Eye (tissue), 1 donor: ENCODE measurements at regions not wholly inside any gene's neighbourhood (a gene's known extent, or its start where the extent isn't known, plus 50 kb on each side); places are given as distances from the start of the nearest gene placed in this dataset.

Source experiments
- DNase-seq: peaks from one replicate; pipeline ENCODE4 v3.0.0-alpha.2; 2015

DNA sequence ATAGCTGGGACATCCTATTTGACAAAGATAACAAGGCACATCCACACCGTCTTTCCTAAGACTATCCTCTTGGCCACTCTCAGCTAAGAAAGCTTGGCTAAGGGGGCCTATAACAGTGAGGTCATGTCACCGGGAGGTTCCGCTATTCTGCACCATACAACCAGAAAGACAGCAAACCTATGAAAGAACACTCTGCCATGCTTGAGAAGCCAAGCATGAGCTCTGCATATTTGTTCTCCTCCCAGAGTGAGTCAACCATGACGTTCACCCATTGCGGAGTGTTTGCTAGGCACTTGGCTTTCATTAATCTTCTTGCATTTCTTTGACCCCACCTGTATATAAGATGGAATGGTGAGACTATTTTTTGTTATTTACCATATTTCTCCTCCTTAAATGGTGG, 141.2 kb downstream of the GMNC start:
- DNase-seq, result no peak

DNA sequence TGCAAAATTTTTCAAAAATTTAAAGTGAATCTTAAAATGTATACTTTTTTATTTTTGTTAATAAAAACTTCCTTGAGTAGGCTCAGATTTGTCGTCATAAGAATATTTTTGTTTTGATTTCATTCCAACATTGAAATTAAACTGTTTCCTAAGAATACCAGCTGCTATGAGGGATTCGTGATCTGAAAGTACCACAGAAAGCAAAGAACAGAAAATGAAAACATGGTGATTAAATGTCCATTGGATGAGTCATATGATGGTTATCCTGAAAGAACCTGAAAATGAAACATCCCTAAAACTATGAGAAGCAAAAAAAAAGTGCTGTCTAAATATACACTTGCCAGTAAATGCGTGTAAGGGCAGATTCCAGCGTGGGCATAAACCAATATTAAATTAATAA, 143.8 kb downstream of the GMNC start:
- no peak for DNase-seq

DNA sequence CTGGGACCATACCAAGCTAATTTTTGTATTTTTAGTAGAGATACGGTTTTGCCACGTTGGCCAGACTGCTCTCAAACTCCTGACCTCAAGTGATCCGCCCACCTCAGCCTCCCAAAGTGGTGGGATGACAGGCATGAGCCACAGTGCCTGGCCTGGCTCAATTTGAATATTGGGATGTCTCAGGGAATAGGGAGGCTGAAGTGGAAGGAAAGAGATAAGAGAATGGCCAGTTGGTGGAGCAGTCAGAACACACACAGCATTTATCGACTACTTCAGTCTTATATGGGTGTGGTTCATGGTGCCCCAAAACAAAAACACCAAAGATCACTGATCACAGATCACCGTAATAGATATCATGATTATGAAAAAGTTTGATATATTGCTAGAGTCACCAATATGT, 144.4 kb downstream of the GMNC start:
- DNase-seq, result no peak

DNA sequence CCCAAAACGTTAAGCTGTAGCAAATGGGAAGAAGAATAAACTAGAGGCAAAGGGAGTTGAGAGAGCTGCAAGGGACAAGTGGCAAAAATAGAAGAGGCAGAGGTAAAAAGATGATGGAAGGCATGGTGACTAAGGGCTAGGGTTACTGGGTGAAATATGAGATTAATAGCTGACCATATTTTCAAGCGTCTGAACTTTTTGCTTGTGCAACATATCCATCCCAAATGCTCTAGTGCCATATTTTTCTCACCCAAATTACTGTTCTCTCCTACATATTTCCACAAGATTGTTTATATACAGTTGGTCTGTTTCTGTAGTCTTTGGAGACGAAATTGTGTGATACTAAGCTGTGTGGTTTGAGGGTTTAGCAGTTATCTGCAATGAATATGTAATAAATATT, 145.5 kb downstream of the GMNC start:
- DNase-seq, result no peak

DNA sequence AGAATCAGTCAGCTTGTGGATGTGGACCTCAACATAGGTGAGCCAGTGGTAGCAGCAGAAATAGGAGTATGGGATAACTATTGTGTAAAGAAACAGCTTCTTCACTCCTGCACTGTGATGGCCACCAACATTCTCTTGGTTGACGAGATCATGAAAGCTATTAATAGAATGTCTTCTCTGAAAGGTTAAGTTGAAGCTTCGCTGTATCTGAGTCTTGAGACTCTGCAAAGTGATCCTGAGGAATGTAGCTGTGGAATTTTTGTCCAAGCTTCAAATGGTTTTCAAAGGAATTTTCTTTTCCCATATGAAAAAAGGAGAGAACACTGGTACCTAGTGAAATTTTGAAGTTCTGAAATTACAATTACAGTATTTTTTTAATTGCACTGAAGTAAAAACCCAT, 146.3 kb downstream of the GMNC start:
- no peak for DNase-seq

DNA sequence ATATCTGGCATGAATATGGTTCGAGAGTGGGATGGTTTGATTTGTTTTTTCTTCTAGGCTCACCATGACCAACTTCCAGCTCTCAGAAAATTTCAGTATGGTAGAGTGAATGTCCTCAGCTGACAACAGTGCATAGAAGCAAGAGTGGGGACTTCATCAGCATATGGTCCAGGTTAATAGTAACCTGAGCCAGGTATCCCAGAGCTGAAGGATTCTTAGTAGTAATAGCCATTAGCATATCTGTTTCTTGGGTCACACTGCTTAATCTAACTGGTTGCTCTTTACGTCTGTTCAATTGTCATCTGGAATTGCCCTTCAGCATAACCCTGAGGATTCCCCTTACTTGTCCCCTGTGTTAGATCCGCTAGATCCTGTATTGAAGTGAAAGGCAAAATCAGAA, 151.8 kb downstream of the GMNC start:
- no peak for DNase-seq

DNA sequence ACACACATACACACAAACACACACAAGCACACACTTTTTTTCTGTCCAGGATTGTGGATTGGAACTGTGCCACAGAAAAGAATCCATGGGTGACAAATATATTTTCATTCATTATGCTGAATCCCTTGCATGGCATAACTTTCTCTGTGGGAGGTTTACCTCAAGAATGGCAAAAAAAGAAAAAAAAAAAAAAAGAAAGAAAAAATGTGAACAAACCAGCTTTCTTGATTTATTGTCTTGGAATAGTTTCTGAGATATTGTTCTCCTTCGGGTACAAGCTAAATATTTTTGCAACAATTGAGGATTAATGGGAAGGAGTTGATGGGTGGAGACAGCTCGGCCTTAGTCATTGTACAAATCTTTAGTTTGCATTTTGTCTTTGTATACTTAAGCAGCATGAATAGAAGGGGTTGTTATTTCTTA, 153.1 kb downstream of the GMNC start:
- DNase-seq, result peak; percentile 12
